ENCODE measurements at regions not wholly inside any gene's neighbourhood (a gene's known extent, or its start where the extent isn't known, plus 50 kb on each side); places are given as distances from the start of the nearest gene placed in this dataset.

DNA sequence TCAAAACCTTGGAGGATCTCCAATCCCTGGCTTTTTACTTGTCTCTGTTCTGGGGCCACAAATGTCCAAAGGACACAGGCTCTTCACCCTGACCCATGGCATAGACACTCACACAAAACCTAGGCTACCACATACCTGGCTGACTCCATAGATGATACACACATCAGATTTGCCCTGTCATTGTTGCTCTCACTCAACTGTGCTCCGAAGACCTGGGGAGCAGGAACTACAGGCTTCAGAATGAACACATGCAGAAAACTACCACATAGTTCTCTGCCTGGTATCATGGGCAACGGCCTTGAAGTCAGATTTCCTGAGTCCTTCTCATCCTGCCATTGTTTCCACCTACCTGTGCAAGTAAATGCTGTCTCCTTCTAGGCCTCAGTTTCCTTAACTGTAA is 226.2 kb downstream of the KIF4B start (continued):
- TF ChIP-seq MYNN (IDR thresholded peaks at IDR 0.05), result no peak
- no peak for TF ChIP-seq MYNN (CRISPR knock-in tag; IDR thresholded peaks at IDR 0.05)
- TF ChIP-seq, protein P1, sequence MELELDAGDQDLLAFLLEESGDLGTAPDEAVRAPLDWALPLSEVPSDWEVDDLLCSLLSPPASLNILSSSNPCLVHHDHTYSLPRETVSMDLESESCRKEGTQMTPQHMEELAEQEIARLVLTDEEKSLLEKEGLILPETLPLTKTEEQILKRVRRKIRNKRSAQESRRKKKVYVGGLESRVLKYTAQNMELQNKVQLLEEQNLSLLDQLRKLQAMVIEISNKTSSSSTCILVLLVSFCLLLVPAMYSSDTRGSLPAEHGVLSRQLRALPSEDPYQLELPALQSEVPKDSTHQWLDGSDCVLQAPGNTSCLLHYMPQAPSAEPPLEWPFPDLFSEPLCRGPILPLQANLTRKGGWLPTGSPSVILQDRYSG (tag; conservative IDR thresholded peaks at IDR 0.05; ENCODE audit: low read depth), result no peak
- TF ChIP-seq ZNF263 (CRISPR knock-in tag; IDR thresholded peaks at IDR 0.05; ENCODE audit: borderline replicate concordance), result no peak
- no peak for TF ChIP-seq RERE (CRISPR knock-in tag; IDR thresholded peaks at IDR 0.05; ENCODE audit: borderline replicate concordance)
- no peak for TF ChIP-seq ZNF764 (CRISPR knock-in tag; IDR thresholded peaks at IDR 0.05; ENCODE audit: low read depth)
- no peak for TF ChIP-seq CHD7 (IDR thresholded peaks at IDR 0.05; ENCODE audit: low read depth, low read length)
